ENCODE measurements at regions not wholly inside any gene's neighbourhood (a gene's known extent, or its start where the extent isn't known, plus 50 kb on each side); places are given as distances from the start of the nearest gene placed in this dataset.

DNA sequence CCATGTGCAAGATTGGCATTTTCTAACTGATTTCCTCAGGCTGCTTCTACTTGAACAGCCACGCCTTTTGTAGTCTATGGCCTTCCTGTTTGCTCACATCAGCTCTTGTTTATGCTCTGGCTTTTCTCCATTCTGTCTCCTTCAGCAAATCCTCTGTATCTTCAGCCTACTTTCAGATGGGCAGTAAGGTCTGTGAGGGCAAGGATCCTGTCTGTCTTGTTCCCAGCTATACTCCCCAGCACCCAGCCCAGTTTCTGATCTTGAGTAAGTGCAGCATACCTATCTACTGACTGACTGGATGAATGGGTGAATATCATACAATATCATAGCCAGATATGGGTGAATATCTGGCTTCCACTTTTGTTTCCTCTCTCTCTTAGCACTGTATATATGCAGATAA lies 438.1 kb downstream of the LMO4 start:
- no peak for DNase-seq (ENCODE audit: low read depth)
- ChIA-PET POLR2A (interaction anchor here (0.6 kb wide), 1 partner anchor 438 kb away, joined by 14 read pairs; the partner anchor contains the start of gene LMO4), CTCF (no interaction called here)
- Histone ChIP-seq H3K36me3 (ENCODE audit: control insufficient read depth, insufficient read depth, low read length) (no peaks in the 10 kb centered on the region), H3K4me3 (ENCODE audit: low read depth, low read length) (no peak overlapping the region), H3K27me3 (ENCODE audit: control insufficient read depth, insufficient read depth, low read length) (no peaks in the 10 kb centered on the region)
- TF ChIP-seq, protein P1, sequence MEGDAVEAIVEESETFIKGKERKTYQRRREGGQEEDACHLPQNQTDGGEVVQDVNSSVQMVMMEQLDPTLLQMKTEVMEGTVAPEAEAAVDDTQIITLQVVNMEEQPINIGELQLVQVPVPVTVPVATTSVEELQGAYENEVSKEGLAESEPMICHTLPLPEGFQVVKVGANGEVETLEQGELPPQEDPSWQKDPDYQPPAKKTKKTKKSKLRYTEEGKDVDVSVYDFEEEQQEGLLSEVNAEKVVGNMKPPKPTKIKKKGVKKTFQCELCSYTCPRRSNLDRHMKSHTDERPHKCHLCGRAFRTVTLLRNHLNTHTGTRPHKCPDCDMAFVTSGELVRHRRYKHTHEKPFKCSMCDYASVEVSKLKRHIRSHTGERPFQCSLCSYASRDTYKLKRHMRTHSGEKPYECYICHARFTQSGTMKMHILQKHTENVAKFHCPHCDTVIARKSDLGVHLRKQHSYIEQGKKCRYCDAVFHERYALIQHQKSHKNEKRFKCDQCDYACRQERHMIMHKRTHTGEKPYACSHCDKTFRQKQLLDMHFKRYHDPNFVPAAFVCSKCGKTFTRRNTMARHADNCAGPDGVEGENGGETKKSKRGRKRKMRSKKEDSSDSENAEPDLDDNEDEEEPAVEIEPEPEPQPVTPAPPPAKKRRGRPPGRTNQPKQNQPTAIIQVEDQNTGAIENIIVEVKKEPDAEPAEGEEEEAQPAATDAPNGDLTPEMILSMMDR (IDR thresholded peaks at IDR 0.05; ENCODE audit: insufficient read depth, low read depth, low read length), result no peak

DNA sequence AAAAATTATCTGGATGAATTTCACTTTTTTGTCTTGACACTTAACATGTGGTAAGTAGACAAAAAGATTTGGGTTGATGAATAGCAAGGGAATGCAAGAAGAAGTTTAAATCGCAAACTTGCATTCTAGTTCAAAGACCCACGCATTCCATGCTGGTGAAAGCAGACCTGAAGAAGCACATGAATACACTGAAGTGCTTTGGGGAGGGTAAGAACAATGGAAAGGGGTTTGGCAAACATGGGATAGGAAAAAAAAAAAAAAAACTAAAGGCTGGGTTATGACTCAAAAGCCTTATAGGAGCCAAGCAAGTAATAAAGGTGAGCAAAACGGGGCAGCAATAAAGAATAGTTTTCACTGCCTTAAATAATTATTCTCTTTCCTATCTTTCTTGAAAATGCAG lies 450.2 kb downstream of the LMO4 start:
- TF ChIP-seq, protein P1 (IDR thresholded peaks at IDR 0.05; ENCODE audit: insufficient read depth, low read depth, low read length), result no peak
- CTCF ChIA-PET, result no interaction called here

DNA sequence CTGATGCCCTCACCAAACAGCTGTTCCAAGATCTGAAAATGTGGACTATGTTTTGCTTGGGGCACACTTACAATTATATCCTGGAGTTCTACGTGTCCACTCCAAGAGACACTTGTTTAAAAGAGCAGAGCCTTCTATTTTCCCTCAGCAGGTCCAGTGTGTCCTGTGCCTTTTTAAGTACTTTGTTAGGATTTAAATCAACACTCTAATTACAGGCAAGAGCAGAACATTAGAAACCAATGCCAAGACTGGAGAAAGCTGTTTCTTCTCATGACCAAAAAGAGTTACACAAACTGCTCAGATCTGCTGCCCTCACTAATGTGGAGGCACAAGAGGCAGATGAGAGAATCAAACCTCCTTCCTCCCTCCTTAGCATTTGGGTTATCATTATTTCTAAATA lies 452.9 kb downstream of the LMO4 start:
- ChIA-PET CTCF (no interaction called here), POLR2A (no interaction called here)
- no peaks in the 10 kb centered on the region for H3K36me3 ChIP-seq (ENCODE audit: control insufficient read depth, insufficient read depth, low read length)
- no peaks in the 10 kb centered on the region for H3K27me3 ChIP-seq (ENCODE audit: control insufficient read depth, insufficient read depth, low read length)
- no peak for DNase-seq (ENCODE audit: low read depth)
- H3K4me3 ChIP-seq (ENCODE audit: low read depth, low read length), result no peak overlapping the region
- TF ChIP-seq, protein P1 (IDR thresholded peaks at IDR 0.05; ENCODE audit: insufficient read depth, low read depth, low read length), result no peak

More for the DNA sequence above, 450.2 kb downstream of the LMO4 start:
- POLR2A ChIA-PET, result no interaction called here
- no peak for DNase-seq (ENCODE audit: low read depth)
- no peak overlapping the region for H3K4me3 ChIP-seq (ENCODE audit: low read depth, low read length)
- no peaks in the 10 kb centered on the region for H3K36me3 ChIP-seq (ENCODE audit: control insufficient read depth, insufficient read depth, low read length)
- H3K27me3 ChIP-seq (ENCODE audit: control insufficient read depth, insufficient read depth, low read length), result no peaks in the 10 kb centered on the region

DNA sequence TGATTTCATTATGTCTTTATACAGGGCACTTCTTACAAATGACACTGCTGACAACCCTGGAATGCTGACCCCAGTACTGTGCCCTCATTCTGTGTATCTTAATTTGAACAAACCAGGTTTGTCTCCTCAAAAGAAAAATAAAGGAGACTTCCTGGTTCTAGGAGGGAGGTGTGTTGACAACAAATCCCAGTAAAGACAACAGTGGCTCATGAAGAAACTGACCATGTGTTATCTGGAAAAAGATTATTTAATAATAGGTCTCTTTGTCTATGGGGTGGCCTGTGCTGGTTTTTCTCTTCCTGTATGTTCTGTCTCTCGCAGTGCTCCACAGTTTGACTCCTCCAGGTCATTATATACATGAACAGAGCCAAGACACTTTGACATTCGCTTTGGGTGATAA lies 454.6 kb downstream of the LMO4 start:
- TF ChIP-seq, protein P1 (IDR thresholded peaks at IDR 0.05; ENCODE audit: insufficient read depth, low read depth, low read length), result no peak
- no peak for DNase-seq (ENCODE audit: low read depth)
- CTCF ChIA-PET, result no interaction called here
- POLR2A ChIA-PET, result no interaction called here
- no peaks in the 10 kb centered on the region for H3K27me3 ChIP-seq (ENCODE audit: control insufficient read depth, insufficient read depth, low read length)
- no peak overlapping the region for H3K4me3 ChIP-seq (ENCODE audit: low read depth, low read length)
- no peaks in the 10 kb centered on the region for H3K36me3 ChIP-seq (ENCODE audit: control insufficient read depth, insufficient read depth, low read length)

DNA sequence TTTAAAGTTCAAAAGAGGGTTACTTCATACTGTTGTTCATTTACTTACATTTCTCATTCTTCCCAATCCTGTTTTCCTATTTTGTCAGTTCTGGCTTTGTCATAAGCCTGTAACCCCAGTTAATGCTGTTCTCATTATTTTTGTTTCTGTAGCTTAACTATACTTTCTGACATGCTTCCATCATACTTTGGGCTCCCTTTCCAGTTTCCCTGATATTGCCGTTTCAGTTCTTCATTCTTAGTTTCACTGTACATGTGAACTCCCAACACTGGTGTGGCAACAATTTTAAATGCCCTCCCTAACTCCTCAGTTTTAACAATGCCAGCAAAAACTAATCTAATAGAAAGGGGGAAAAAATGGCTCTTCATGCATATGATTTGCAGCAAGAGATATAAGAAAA lies 456.7 kb downstream of the LMO4 start:
- POLR2A ChIA-PET, result no interaction called here
- CTCF ChIA-PET, result no interaction called here
- Histone ChIP-seq H3K36me3 (ENCODE audit: control insufficient read depth, insufficient read depth, low read length) (no peaks in the 10 kb centered on the region), H3K4me3 (ENCODE audit: low read depth, low read length) (no peak overlapping the region), H3K27me3 (ENCODE audit: control insufficient read depth, insufficient read depth, low read length) (no peaks in the 10 kb centered on the region)
- no peak for DNase-seq (ENCODE audit: low read depth)
- TF ChIP-seq, protein P1 (IDR thresholded peaks at IDR 0.05; ENCODE audit: insufficient read depth, low read depth, low read length), result no peak
